BLaER1 (cell line): ENCODE measurements at regions not wholly inside any gene's neighbourhood (a gene's known extent, or its start where the extent isn't known, plus 50 kb on each side); places are given as distances from the start of the nearest gene placed in this dataset.
A peak's percentile ranks its signal among the peaks of the same experiment; 100 is the strongest.

ENCODE experiments used
- H3K27ac ChIP-seq: shearing (Covaris generic); formaldehyde crosslinking; 2 replicates; pipeline ENCODE4 v1.8.1; 2022
- H3K27me3 ChIP-seq: shearing (Covaris generic); formaldehyde crosslinking; 2 replicates; pipeline ENCODE4 v1.8.1; 2022
- H3K36me3 ChIP-seq: shearing (Covaris generic); formaldehyde crosslinking; 2 replicates; pipeline ENCODE4 v1.8.1; 2022
- H3K4me1 ChIP-seq: shearing (Covaris generic); formaldehyde crosslinking; 2 replicates; pipeline ENCODE4 v1.8.1; 2022
- H3K4me2 ChIP-seq: shearing (Covaris generic); formaldehyde crosslinking; 2 replicates; pipeline ENCODE4 v1.8.1; 2022
- H3K4me3 ChIP-seq: shearing (Covaris generic); formaldehyde crosslinking; 2 replicates; pipeline ENCODE4 v1.8.1; 2022
- H3K9ac ChIP-seq: shearing (Covaris generic); formaldehyde crosslinking; 2 replicates; pipeline ENCODE4 v1.8.1; 2022
- H3K9me3 ChIP-seq: shearing (Covaris generic); formaldehyde crosslinking; 2 replicates; pipeline ENCODE4 v1.8.1; 2022
- H4K20me1 ChIP-seq: shearing (Covaris generic); formaldehyde crosslinking; 2 replicates; pipeline ENCODE4 v1.8.1; 2022
- Cebpa-rat ChIP-seq: shearing (Covaris generic); IDR thresholded peaks from 2 replicates; pipeline ENCODE4 v1.8.1; 2022

DNA sequence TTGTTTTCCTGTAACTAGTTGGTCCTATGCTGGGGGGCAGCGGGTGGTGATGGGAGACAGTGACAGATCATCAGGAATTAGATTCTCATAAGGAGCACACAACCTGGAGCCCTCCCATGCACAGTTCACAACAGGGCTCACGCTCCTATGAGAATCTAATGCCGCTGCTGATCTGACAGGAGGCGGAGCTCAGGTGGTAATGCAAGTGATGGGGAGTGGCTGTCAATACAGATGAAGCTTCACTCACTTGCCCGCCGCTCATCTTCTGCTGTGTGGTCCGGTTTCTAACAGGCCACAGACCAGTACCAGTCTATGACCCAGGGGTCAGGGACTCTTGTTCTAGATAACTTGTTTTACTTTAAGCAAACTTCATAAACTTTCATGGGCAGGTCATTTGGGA lies 205.3 kb upstream of the SLC14A2 start:
- Histone ChIP-seq H3K4me1 (no peaks in the 10 kb centered on the region), H3K27me3 (no peaks in the 10 kb centered on the region), H3K9ac (no peak overlapping the region), H3K4me2 (no peak overlapping the region), H3K27ac (no peak overlapping the region), H3K36me3 (no peaks in the 10 kb centered on the region), H3K9me3 (peaks cover 16% of the 10 kb centered on the region), H3K4me3 (no peak overlapping the region), H4K20me1 (no peaks in the 10 kb centered on the region)
- TF ChIP-seq Cebpa-rat: no peak

DNA sequence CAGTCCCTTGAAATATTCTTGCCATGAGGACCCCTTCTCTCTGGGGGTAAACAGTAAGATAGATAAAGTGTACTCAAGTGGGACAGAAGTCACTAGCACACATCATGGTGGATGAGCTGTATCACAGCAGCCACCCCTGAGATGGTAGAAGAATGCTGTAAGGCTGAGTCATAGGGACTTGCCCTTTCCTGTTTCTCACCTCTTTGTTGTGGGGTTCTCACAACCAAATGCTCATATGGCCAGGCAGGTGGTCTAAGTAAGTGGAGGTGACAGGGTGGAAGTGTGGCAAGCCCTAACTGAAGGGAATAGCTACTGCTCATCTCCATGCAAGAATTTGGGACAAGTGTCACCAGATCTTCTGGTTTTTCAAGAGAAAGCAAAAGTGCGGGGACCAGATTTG lies 202.7 kb upstream of the SLC14A2 start:
- Histone ChIP-seq H3K4me2 (no peak overlapping the region), H3K4me1 (no peaks in the 10 kb centered on the region), H3K9ac (no peak overlapping the region), H4K20me1 (no peaks in the 10 kb centered on the region), H3K36me3 (no peaks in the 10 kb centered on the region), H3K27ac (no peak overlapping the region), H3K4me3 (no peak overlapping the region), H3K27me3 (no peaks in the 10 kb centered on the region), H3K9me3 (peaks cover under 1% of the 10 kb centered on the region; the same call in 1 of the 2 replicates)
- TF ChIP-seq Cebpa-rat: no peak

DNA sequence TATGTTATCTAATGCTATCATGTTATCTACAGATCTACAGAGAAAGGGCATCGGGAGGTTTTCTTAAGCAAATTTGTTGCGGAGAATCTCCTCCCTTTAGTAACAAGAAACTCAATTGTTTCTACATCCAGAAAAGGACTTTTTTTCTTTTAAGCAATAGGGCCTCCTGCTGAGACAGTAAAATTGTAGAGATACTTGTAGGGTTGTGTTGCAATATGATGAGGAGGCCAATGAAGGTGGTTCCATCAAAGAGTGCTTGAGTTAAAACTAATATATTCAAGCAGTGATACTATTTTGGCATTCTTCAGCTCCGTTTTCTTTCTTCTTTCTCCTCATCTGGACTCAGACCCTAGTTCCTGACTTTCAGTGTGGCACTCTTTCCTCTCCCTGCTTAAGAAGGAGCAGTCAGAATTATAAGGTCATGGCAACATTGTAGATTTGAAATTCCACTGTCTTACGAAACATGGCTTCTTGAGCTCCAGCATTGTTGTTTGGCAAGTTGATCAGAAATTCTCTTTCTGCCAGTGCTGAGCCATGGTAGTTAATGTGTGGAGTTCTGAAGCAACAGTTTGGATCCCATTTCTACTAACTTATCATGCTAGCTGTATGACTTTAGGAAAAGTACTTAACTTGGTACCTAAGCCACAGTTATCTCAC lies 202.0 kb upstream of the SLC14A2 start:
- Histone ChIP-seq H3K27ac (no peak overlapping the region), H3K9me3 (no peaks in the 10 kb centered on the region), H3K4me2 (no peak overlapping the region)

DNA sequence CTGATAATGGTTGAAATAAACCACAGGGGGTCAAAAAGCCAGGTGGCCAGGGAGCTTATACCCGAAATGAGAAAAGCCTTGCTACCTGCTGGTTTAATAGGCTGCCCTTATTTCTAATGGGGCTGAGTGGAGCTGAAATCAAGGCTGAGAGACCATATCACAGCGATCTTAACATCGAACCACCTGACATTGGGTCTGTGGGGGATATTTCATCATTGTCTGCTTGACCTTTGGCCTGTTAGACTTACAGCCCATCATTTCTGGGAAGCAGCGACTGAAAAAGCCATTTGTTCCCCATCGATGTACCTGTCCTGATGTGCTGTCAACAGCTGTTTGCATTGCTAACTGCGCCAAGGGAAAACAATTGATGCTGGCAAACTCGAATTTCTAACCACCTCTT lies 199.7 kb upstream of the SLC14A2 start:
- TF ChIP-seq Cebpa-rat: no peak
- Histone ChIP-seq H3K4me1 (no peaks in the 10 kb centered on the region), H3K27ac (no peak overlapping the region), H3K4me2 (no peak overlapping the region), H3K9me3 (no peaks in the 10 kb centered on the region), H3K4me3 (no peak overlapping the region), H3K9ac (no peak overlapping the region), H4K20me1 (no peaks in the 10 kb centered on the region), H3K36me3 (no peaks in the 10 kb centered on the region), H3K27me3 (no peaks in the 10 kb centered on the region)

More for the DNA sequence above, 202.0 kb upstream of the SLC14A2 start:
- TF ChIP-seq Cebpa-rat: no peak
- Histone ChIP-seq H3K27me3 (no peaks in the 10 kb centered on the region), H3K4me1 (no peaks in the 10 kb centered on the region), H4K20me1 (no peaks in the 10 kb centered on the region), H3K4me3 (no peak overlapping the region), H3K36me3 (no peaks in the 10 kb centered on the region), H3K9ac (no peak overlapping the region)

GRCh38 chr18:45416168-45416567 lies 199.1 kb upstream of the SLC14A2 start:
- no peaks in the 10 kb centered on the region for H3K27me3 ChIP-seq
- H3K4me2 ChIP-seq: no peak overlapping the region
- no peaks in the 10 kb centered on the region for H4K20me1 ChIP-seq
- no peak for TF ChIP-seq Cebpa-rat
- no peak overlapping the region for H3K9ac ChIP-seq
- no peaks in the 10 kb centered on the region for H3K4me1 ChIP-seq
- no peak overlapping the region for H3K27ac ChIP-seq
- H3K9me3 ChIP-seq: no peaks in the 10 kb centered on the region
- no peaks in the 10 kb centered on the region for H3K36me3 ChIP-seq
- H3K4me3 ChIP-seq: no peak overlapping the region

DNA sequence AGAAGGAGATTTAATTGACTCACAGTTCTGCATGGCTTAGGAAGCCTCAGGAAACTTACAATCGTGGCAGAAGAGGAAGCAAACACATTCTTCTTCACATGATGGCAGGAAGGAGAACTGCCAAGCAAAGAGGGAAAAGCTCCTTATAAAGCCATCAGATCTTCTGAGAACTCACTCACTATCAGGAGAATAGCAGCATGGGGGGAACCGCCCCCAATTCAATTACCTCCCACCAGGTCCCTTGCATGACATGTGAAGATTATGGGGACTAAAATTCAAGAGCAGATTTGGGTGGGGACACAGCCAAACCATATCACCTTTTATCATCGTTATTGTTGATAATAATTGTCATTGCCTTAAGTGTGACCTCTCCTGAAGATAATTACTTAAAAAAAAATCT lies 197.9 kb upstream of the SLC14A2 start:
- no peaks in the 10 kb centered on the region for H3K9me3 ChIP-seq
- no peaks in the 10 kb centered on the region for H3K4me1 ChIP-seq
- no peaks in the 10 kb centered on the region for H3K27me3 ChIP-seq
- H3K9ac ChIP-seq: no peak overlapping the region
- H3K4me3 ChIP-seq: no peak overlapping the region
- TF ChIP-seq Cebpa-rat: no peak
- H3K27ac ChIP-seq: no peak overlapping the region
- H3K4me2 ChIP-seq: no peak overlapping the region
- H4K20me1 ChIP-seq: no peaks in the 10 kb centered on the region
- no peaks in the 10 kb centered on the region for H3K36me3 ChIP-seq

DNA sequence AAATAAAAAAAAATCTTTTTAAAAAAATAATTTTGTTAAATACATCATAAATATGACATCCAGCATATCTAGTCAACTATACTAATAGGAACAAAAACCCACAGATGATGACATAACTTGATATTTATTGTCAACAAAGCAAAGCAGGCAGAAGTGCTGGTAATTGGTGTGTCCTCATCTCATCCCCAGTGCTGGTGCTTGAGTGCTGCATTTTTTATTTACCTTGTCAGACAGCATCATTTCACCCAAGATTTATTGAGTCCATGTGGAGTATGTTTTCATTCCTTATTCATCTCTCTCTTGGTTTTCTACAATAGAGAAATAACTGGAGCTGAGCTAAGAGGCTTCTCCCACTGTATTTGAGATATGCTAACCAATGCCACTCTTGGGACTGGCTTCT lies 191.6 kb upstream of the SLC14A2 start:
- no peak overlapping the region for H3K4me3 ChIP-seq
- H4K20me1 ChIP-seq: no peaks in the 10 kb centered on the region
- H3K4me2 ChIP-seq: no peak overlapping the region
- H3K36me3 ChIP-seq: no peaks in the 10 kb centered on the region
- TF ChIP-seq Cebpa-rat: no peak
- no peaks in the 10 kb centered on the region for H3K27me3 ChIP-seq
- no peak overlapping the region for H3K27ac ChIP-seq
- no peaks in the 10 kb centered on the region for H3K4me1 ChIP-seq
- H3K9ac ChIP-seq: no peak overlapping the region
- no peaks in the 10 kb centered on the region for H3K9me3 ChIP-seq

DNA sequence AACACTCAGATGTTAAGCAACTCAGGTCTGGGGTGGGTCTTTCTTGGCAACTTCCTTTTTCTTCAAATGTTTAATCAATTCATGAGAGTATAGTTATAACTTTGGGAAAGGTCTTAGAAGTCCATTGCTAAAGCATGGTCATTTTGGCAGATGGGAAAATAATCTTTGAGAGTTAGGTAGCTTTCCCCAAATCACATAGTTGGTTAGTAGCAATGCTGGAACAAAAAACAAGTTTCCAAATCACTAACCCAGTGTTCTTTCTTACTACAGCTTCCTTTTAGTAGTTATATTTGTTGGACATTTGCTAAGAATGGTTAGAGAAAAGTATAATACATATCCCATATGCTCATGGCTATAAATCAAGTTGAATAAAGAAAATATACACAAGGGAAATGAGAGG lies 185.2 kb upstream of the SLC14A2 start:
- no peak overlapping the region for H3K4me2 ChIP-seq
- peaks cover 2% of the 10 kb centered on the region; the same call in 1 of the 2 replicates for H3K4me1 ChIP-seq
- H3K27me3 ChIP-seq: no peaks in the 10 kb centered on the region
- no peaks in the 10 kb centered on the region for H3K36me3 ChIP-seq
- H3K27ac ChIP-seq: no peak overlapping the region
- TF ChIP-seq Cebpa-rat: no peak
- H3K9ac ChIP-seq: no peak overlapping the region
- no peaks in the 10 kb centered on the region for H4K20me1 ChIP-seq
- H3K4me3 ChIP-seq: no peak overlapping the region
- H3K9me3 ChIP-seq: no peaks in the 10 kb centered on the region

DNA sequence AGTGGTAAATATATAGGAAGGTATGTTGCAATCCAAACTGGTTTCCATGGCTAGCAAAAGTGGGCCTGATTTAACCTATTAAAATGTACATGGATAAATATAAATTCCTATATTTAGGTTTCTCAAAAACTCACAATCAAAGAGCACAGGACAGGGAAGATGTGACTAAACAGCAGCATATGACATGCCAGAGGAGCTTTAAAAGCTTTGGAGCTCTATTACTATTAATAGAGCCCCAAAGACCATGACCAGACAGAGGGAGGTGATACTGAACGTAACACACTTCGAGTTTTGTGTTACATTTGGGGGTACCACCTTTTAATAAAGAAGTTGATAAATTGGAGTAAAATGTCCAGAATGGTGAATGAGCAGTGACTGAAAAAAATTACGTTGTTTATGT lies 179.5 kb upstream of the SLC14A2 start:
- H3K27ac ChIP-seq: no peak overlapping the region
- H3K9ac ChIP-seq: no peak overlapping the region
- H3K36me3 ChIP-seq: no peaks in the 10 kb centered on the region
- no peak overlapping the region for H3K4me3 ChIP-seq
- no peak for TF ChIP-seq Cebpa-rat
- peaks cover 34% of the 10 kb centered on the region for H3K4me1 ChIP-seq
- no peaks in the 10 kb centered on the region for H3K27me3 ChIP-seq
- H4K20me1 ChIP-seq: no peaks in the 10 kb centered on the region
- H3K9me3 ChIP-seq: no peaks in the 10 kb centered on the region
- no peak overlapping the region for H3K4me2 ChIP-seq

GRCh38 chr18:45437366-45437765 lies 177.9 kb upstream of the SLC14A2 start:
- no peaks in the 10 kb centered on the region for H4K20me1 ChIP-seq
- peak overlapping the region; percentile 60; the same call in 1 of the 2 replicates for H3K4me2 ChIP-seq
- H3K4me3 ChIP-seq: no peak overlapping the region
- H3K27ac ChIP-seq: no peak overlapping the region
- no peak overlapping the region for H3K9ac ChIP-seq
- H3K27me3 ChIP-seq: no peaks in the 10 kb centered on the region
- H3K9me3 ChIP-seq: no peaks in the 10 kb centered on the region
- no peaks in the 10 kb centered on the region for H3K36me3 ChIP-seq
- H3K4me1 ChIP-seq: peaks cover 34% of the 10 kb centered on the region
- no peak for TF ChIP-seq Cebpa-rat
